SU-DHL-6 (cell line): ENCODE measurements at regions not wholly inside any gene's neighbourhood (a gene's known extent, or its start where the extent isn't known, plus 50 kb on each side); places are given as distances from the start of the nearest gene placed in this dataset.

Experiments used
- H2AFZ ChIP-seq: fragments of 200-600 bp; sonication (generic); 2 replicates; pipeline ENCODE4 v1.6.1; 2014; ENCODE audit warnings: low read depth, mild to moderate bottlenecking, moderate library complexity, mixed read lengths, antibody characterized with exemption, low read length; ENCODE audit not compliant: severe bottlenecking
- H3F3A ChIP-seq: fragments of 200-600 bp; shearing (Covaris generic); 2 replicates; pipeline ENCODE4 v1.6.0; 2016; ENCODE audit warnings: antibody characterized with exemption, mild to moderate bottlenecking; ENCODE audit not compliant: insufficient read depth
- H3K27ac ChIP-seq: fragments of 200-600 bp; sonication (generic); 2 replicates; pipeline ENCODE4 v1.5.1; 2016; ENCODE audit warnings: low read depth, mild to moderate bottlenecking, low read length, moderate library complexity, mixed read lengths
- H3K27me3 ChIP-seq: fragments of 200-600 bp; sonication (generic), shearing (Covaris generic); 2 replicates; pipeline ENCODE4 v1.6.0; 2014; ENCODE audit warnings: mild to moderate bottlenecking, low read length
- H3K36me3 ChIP-seq: fragments of 200-600 bp; sonication (generic); 2 replicates; pipeline ENCODE4 v1.6.1; 2014; ENCODE audit warnings: mild to moderate bottlenecking, low read length, mixed read lengths
- H3K4me2 ChIP-seq: fragments of 300-600, 200-600 bp; shearing (Covaris generic), sonication (generic); 2 replicates; pipeline ENCODE4 v1.6.0; 2014; ENCODE audit warnings: low read length, low read depth, mild to moderate bottlenecking; ENCODE audit not compliant: poor library complexity, severe bottlenecking
- H3K4me3 ChIP-seq: fragments of 200-600 bp; sonication (generic); 2 replicates; pipeline ENCODE4 v1.5.1; 2014; ENCODE audit warnings: antibody characterized with exemption, low read length, mild to moderate bottlenecking, mixed read lengths; ENCODE audit not compliant: insufficient read depth, poor library complexity, severe bottlenecking
- H3K79me2 ChIP-seq: fragments of 200-600 bp; sonication (generic); 2 replicates; pipeline ENCODE4 v1.6.1; 2014; ENCODE audit warnings: mild to moderate bottlenecking, low read length, moderate library complexity; ENCODE audit not compliant: insufficient read depth
- H3K9ac ChIP-seq: fragments of 200-600 bp; sonication (generic); 2 replicates; pipeline ENCODE4 v1.7.0; 2014; ENCODE audit warnings: mild to moderate bottlenecking, low read length
- H3K9me2 ChIP-seq: fragments of 200-600 bp; sonication (generic); replicated peaks from 2 replicates; pipeline ENCODE4 v1.6.1; 2014; ENCODE audit warnings: low read length; ENCODE audit not compliant: insufficient read depth
- H3K9me3 ChIP-seq: fragments of 200-600 bp; sonication (generic); 2 replicates; pipeline ENCODE4 v1.6.1; 2014; ENCODE audit warnings: low read length, mixed read lengths; ENCODE audit not compliant: insufficient read depth
- H4K20me1 ChIP-seq: fragments of 200-600 bp; sonication (generic); 2 replicates; pipeline ENCODE4 v1.6.1; 2014; ENCODE audit warnings: low read depth, mild to moderate bottlenecking, antibody characterized with exemption, low read length, moderate library complexity, mixed read lengths
- EZH2phosphoT487 ChIP-seq: fragments of 200-600 bp; sonication (generic), shearing (Covaris generic); conservative IDR thresholded peaks from 2 replicates; pipeline ENCODE4 v1.6.1; 2018; ENCODE audit warnings: mild to moderate bottlenecking, antibody characterized with exemption, low read length, moderate library complexity, mixed read lengths
- TF ChIP-seq, protein P1 (sequence below): fragments of 200-600 bp; sonication (generic); IDR thresholded peaks from one replicate; pipeline ENCODE4 v1.5.1; 2017; ENCODE audit warnings: antibody characterized with exemption, mild to moderate bottlenecking, low read length, moderate library complexity; ENCODE audit not compliant: insufficient read depth, poor library complexity, severe bottlenecking

DNA sequence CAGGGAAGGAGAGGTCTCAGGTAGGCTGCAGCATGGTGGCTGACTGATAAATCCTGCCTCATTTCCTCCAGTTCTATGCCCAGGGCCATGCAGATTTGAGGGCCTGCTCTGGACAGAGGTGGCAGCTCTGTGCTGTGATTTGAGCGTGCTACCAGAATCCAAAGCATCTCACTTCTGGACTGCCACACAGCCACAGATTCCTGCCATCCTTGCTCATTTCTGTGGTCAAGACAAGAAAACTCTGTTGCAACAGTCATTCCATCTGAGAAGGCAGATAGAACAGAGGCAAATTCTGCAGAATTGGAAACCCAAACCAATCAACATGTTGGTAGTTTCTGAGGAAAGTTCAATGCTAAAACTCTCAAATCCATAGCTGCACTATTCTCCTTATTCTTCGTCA is 102.8 kb upstream of the GALNT2 start:
- no peak overlapping the region for H3K27ac ChIP-seq
- no peak overlapping the region for H3K4me3 ChIP-seq
- no peaks in the 10 kb centered on the region for H3K27me3 ChIP-seq
- H2AFZ ChIP-seq, result no peak overlapping the region
- H3K79me2 ChIP-seq, result no peaks in the 10 kb centered on the region
- H4K20me1 ChIP-seq, result no peaks in the 10 kb centered on the region
- no peak overlapping the region for H3K9ac ChIP-seq
- H3K9me2 ChIP-seq, result no peaks in the 10 kb centered on the region
- no peak for TF ChIP-seq EZH2phosphoT487
- TF ChIP-seq, protein P1, sequence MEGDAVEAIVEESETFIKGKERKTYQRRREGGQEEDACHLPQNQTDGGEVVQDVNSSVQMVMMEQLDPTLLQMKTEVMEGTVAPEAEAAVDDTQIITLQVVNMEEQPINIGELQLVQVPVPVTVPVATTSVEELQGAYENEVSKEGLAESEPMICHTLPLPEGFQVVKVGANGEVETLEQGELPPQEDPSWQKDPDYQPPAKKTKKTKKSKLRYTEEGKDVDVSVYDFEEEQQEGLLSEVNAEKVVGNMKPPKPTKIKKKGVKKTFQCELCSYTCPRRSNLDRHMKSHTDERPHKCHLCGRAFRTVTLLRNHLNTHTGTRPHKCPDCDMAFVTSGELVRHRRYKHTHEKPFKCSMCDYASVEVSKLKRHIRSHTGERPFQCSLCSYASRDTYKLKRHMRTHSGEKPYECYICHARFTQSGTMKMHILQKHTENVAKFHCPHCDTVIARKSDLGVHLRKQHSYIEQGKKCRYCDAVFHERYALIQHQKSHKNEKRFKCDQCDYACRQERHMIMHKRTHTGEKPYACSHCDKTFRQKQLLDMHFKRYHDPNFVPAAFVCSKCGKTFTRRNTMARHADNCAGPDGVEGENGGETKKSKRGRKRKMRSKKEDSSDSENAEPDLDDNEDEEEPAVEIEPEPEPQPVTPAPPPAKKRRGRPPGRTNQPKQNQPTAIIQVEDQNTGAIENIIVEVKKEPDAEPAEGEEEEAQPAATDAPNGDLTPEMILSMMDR, result no peak
- H3K9me3 ChIP-seq, result no peaks in the 10 kb centered on the region
- no peak overlapping the region for H3K4me2 ChIP-seq
- H3K36me3 ChIP-seq, result no peaks in the 10 kb centered on the region
- H3F3A ChIP-seq, result no peaks in the 10 kb centered on the region

DNA sequence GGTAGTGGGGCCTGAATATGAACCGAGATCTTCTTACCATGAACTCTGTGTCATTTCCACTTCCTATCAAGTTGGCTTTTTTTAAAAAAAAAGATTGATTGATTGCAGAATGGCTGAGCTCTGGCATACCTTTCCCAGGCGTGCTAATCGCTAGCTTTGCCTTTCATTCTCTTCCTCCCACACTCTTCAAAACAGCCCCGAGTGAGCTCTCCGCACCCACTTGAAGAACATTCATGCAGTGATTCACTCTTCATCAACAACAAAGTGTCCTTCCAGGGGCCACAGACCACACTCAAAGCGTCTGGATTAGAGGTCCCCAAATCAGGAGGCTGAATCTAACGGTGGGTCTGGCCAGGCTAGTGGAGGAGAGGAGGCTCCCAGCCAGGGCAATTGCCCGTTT is 96.3 kb upstream of the GALNT2 start:
- H3K27ac ChIP-seq, result no peak overlapping the region
- no peaks in the 10 kb centered on the region for H3F3A ChIP-seq
- H3K9me3 ChIP-seq, result no peaks in the 10 kb centered on the region
- H3K36me3 ChIP-seq, result no peaks in the 10 kb centered on the region
- no peak overlapping the region for H2AFZ ChIP-seq
- no peak overlapping the region for H3K4me3 ChIP-seq
- H3K4me2 ChIP-seq, result no peak overlapping the region
- H4K20me1 ChIP-seq, result no peaks in the 10 kb centered on the region
- no peaks in the 10 kb centered on the region for H3K9me2 ChIP-seq
- H3K79me2 ChIP-seq, result no peaks in the 10 kb centered on the region
- TF ChIP-seq, protein P1, result no peak
- no peak for TF ChIP-seq EZH2phosphoT487
- no peak overlapping the region for H3K9ac ChIP-seq
- H3K27me3 ChIP-seq, result no peaks in the 10 kb centered on the region

DNA sequence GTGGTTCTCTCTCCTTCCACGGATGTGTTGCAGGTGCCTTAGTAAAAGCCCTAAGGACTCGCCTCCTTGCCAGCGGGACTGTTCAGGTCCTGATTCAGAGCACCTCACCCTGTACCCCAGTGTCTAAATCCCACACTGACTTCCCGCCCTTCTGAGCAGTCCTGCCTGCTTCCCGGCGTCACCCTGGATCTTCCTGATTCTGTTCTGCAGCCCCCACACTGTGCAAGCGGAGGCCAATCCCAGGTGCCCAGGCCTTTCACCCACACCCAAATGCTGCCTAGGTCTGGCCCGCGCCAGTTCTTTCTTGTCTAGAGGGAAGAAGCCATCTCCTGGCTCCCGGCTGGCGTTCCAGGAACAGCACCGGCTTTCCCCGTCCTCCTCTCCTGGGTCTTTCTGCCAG is 95.9 kb upstream of the GALNT2 start:
- H3K9me3 ChIP-seq, result no peaks in the 10 kb centered on the region
- no peak overlapping the region for H3K4me3 ChIP-seq
- H3K79me2 ChIP-seq, result no peaks in the 10 kb centered on the region
- no peaks in the 10 kb centered on the region for H3K36me3 ChIP-seq
- no peak overlapping the region for H3K9ac ChIP-seq
- H4K20me1 ChIP-seq, result no peaks in the 10 kb centered on the region
- no peak overlapping the region for H2AFZ ChIP-seq
- H3F3A ChIP-seq, result no peaks in the 10 kb centered on the region
- H3K27me3 ChIP-seq, result no peaks in the 10 kb centered on the region
- no peak overlapping the region for H3K27ac ChIP-seq
- TF ChIP-seq, protein P1, result no peak
- TF ChIP-seq EZH2phosphoT487, result no peak
- no peak overlapping the region for H3K4me2 ChIP-seq
- H3K9me2 ChIP-seq, result no peaks in the 10 kb centered on the region
